ENCODE measurements at regions not wholly inside any gene's neighbourhood (a gene's known extent, or its start where the extent isn't known, plus 50 kb on each side); places are given as distances from the start of the nearest gene placed in this dataset.
A peak's percentile ranks its signal among the peaks of the same experiment; 100 is the strongest.

- TF ChIP-seq, protein P1, sequence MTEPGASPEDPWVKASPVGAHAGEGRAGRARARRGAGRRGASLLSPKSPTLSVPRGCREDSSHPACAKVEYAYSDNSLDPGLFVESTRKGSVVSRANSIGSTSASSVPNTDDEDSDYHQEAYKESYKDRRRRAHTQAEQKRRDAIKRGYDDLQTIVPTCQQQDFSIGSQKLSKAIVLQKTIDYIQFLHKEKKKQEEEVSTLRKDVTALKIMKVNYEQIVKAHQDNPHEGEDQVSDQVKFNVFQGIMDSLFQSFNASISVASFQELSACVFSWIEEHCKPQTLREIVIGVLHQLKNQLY (CRISPR knock-in tag; conservative IDR thresholded peaks at IDR 0.05): no peak
- TF ChIP-seq ADNP (tag; IDR thresholded peaks at IDR 0.05) (no peak), ZNF197 (CRISPR knock-in tag; IDR thresholded peaks at IDR 0.05; ENCODE audit: low read depth) (0 out of 2 replicates have a peak, but pooled peaks have one; percentile 43), RAD51 (IDR thresholded peaks at IDR 0.05; ENCODE audit: borderline replicate concordance, low read depth) (peak; percentile 92), DDX20 (tag; IDR thresholded peaks at IDR 0.05; ENCODE audit: low read depth) (no peak), SMARCE1 (IDR thresholded peaks at IDR 0.05) (no peak), NRF1 (conservative IDR thresholded peaks at IDR 0.05 in 1 of 2, IDR thresholded peaks at IDR 0.05 in 1 of 2) (no peak), ETS1 (conservative IDR thresholded peaks at IDR 0.05; ENCODE audit: control insufficient read depth, low read depth, low read length) (no peak), SRF (CRISPR knock-in tag; IDR thresholded peaks at IDR 0.05) (no peak), ERF (CRISPR knock-in tag; IDR thresholded peaks at IDR 0.05) (no peak), GTF2E2 (tag; IDR thresholded peaks at IDR 0.05) (no peak), LARP7 (IDR thresholded peaks at IDR 0.05) (no peak), PHB (CRISPR knock-in tag; IDR thresholded peaks at IDR 0.05) (no peak), KAT2B (IDR thresholded peaks at IDR 0.05; ENCODE audit: low read depth, low read length) (no peak), RFX1 (IDR thresholded peaks at IDR 0.05) (no peak), THRAP3 (IDR thresholded peaks at IDR 0.05; ENCODE audit: borderline replicate concordance) (no peak)
- TF ChIP-seq, protein P2, sequence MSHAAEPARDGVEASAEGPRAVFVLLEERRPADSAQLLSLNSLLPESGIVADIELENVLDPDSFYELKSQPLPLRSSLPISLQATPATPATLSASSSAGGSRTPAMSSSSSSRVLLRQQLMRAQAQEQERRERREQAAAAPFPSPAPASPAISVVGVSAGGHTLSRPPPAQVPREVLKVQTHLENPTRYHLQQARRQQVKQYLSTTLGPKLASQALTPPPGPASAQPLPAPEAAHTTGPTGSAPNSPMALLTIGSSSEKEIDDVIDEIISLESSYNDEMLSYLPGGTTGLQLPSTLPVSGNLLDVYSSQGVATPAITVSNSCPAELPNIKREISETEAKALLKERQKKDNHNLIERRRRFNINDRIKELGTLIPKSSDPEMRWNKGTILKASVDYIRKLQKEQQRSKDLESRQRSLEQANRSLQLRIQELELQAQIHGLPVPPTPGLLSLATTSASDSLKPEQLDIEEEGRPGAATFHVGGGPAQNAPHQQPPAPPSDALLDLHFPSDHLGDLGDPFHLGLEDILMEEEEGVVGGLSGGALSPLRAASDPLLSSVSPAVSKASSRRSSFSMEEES (CRISPR knock-in tag; IDR thresholded peaks at IDR 0.05): peak; percentile 74
These were observed 454.0 kb upstream of the TBX3 start (continued) for GRCh38 chr12:115137812-115138521.

Data from K562 (cell line).